Uterus (tissue), 3 donors: ENCODE measurements at regions not wholly inside any gene's neighbourhood (a gene's known extent, or its start where the extent isn't known, plus 50 kb on each side); places are given as distances from the start of the nearest gene placed in this dataset.

Source experiments
- DNase-seq, 2 donors: peaks; one replicate each; pipeline ENCODE4 v3.0.0-alpha.2; 2019 to 2020
- H3K27ac ChIP-seq, 2 donors: fragments of 200-600 bp; sonication (generic); 1 replicate in 1 of 2; 2 replicates in 1 of 2; pipeline ENCODE4 v1.5.1; 2016 to 2018
- H3K27me3 ChIP-seq, 2 donors: fragments of 200-600 bp; sonication (generic); one replicate each; pipeline ENCODE4 v1.5.1; 2018 to 2019; ENCODE audit warnings: control low read depth in 1 of 2
- H3K36me3 ChIP-seq, 2 donors: fragments of 200-600 bp; sonication (generic); one replicate each; pipeline ENCODE4 v1.5.1; 2019; ENCODE audit warnings: control low read depth in 1 of 2
- H3K4me1 ChIP-seq, 2 donors: fragments of 200-600 bp; sonication (generic); one replicate each; pipeline ENCODE4 v1.5.1; 2018 to 2019; ENCODE audit warnings: control low read depth in 1 of 2
- H3K4me3 ChIP-seq, 2 donors: fragments of 200-600 bp; sonication (generic); 1 replicate in 1 of 2; 2 replicates in 1 of 2; pipeline ENCODE4 v1.5.1; 2018 to 2019; ENCODE audit warnings: mild to moderate bottlenecking in 1 of 2
- H3K9me3 ChIP-seq, 2 donors: fragments of 200-600 bp; sonication (generic); one replicate each; pipeline ENCODE4 v1.5.1; 2019; ENCODE audit warnings: control low read depth in 1 of 2
- CTCF ChIP-seq, 4 experiments: fragments of 200-600 bp in 2 of 4; fragments of 450-650 bp in 2 of 4; sonication (generic) in 2 of 4; IDR thresholded peaks; one replicate each; pipeline ENCODE4 v1.5.1; 2016 to 2019; ENCODE audit warnings: antibody characterized with exemption in 4 of 4, mild to moderate bottlenecking in 2 of 4, moderate library complexity in 1 of 4
- POLR2A ChIP-seq, 2 donors: fragments of 450-650 bp; IDR thresholded peaks; one replicate each; pipeline ENCODE4 v1.6.1; 2016; ENCODE audit warnings: antibody characterized with exemption in 2 of 2, mild to moderate bottlenecking in 1 of 2, moderate library complexity in 1 of 2
- intact Hi-C: fragments of 100-400 bp; cut with DNase I; formaldehyde crosslinking; loops from one replicate; pipeline ENCODE4 v1.15.1; 2023; ENCODE audit warnings: low total_unique reads
- donor health status: DM: yes; HTN: yes; CAD: no.

- Histone ChIP-seq H3K9me3 (no peaks in the 10 kb centered on the region), H3K36me3 (no peaks in the 10 kb centered on the region)
- intact Hi-C loops, result no loop called here
Measured at GRCh38 chr1:213523781-213524398, 463.9 kb upstream of the PROX1 start.

GRCh38 chr1:213526306-213526705 is 461.5 kb upstream of the PROX1 start:
- Histone ChIP-seq H3K4me1 (no peaks in the 10 kb centered on the region), H3K4me3 (no peak overlapping the region), H3K27ac (no peak overlapping the region), H3K36me3 (no peaks in the 10 kb centered on the region), H3K27me3 (no peaks in the 10 kb centered on the region), H3K9me3 (no peaks in the 10 kb centered on the region)
- TF ChIP-seq CTCF (IDR thresholded peaks at IDR 0.05), result no peak
- no peak for TF ChIP-seq POLR2A (IDR thresholded peaks at IDR 0.05)
- intact Hi-C loops, result no loop called here
- DNase-seq, result no peak

More at GRCh38 chr1:213523781-213524398, 463.9 kb upstream of the PROX1 start:
- Histone ChIP-seq H3K27ac (no peak overlapping the region), H3K4me1 (no peaks in the 10 kb centered on the region), H3K4me3 (no peak overlapping the region), H3K27me3 (no peaks in the 10 kb centered on the region)
- TF ChIP-seq CTCF (IDR thresholded peaks at IDR 0.05), result no peak
- no peak for TF ChIP-seq POLR2A (IDR thresholded peaks at IDR 0.05)
- no peak for DNase-seq

GRCh38 chr1:213530611-213531320 is 457.0 kb upstream of the PROX1 start:
- Histone ChIP-seq H3K9me3 (no peaks in the 10 kb centered on the region), H3K4me3 (no peak overlapping the region), H3K27ac (no peak overlapping the region), H3K4me1 (no peaks in the 10 kb centered on the region), H3K36me3 (no peaks in the 10 kb centered on the region), H3K27me3 (no peaks in the 10 kb centered on the region)
- TF ChIP-seq POLR2A (IDR thresholded peaks at IDR 0.05) (no peak), CTCF (IDR thresholded peaks at IDR 0.05) (no peak)
- intact Hi-C loops, result no loop called here
- DNase-seq, result no peak

GRCh38 chr1:213531369-213532310 is 456.1 kb upstream of the PROX1 start:
- TF ChIP-seq CTCF (IDR thresholded peaks at IDR 0.05), result no peak
- H3K36me3 ChIP-seq, result no peaks in the 10 kb centered on the region
- no peak overlapping the region for H3K4me3 ChIP-seq
- H3K4me1 ChIP-seq, result no peaks in the 10 kb centered on the region
- no peaks in the 10 kb centered on the region for H3K9me3 ChIP-seq
- DNase-seq, result no peak
- H3K27ac ChIP-seq, result no peak overlapping the region
- no peaks in the 10 kb centered on the region for H3K27me3 ChIP-seq
- intact Hi-C loops, result no loop called here

GRCh38 chr1:213533125-213533524 is 454.6 kb upstream of the PROX1 start:
- Histone ChIP-seq H3K9me3 (no peaks in the 10 kb centered on the region), H3K27ac (no peak overlapping the region), H3K36me3 (no peaks in the 10 kb centered on the region), H3K4me3 (no peak overlapping the region), H3K4me1 (no peaks in the 10 kb centered on the region), H3K27me3 (no peaks in the 10 kb centered on the region)
- no peak for DNase-seq
- intact Hi-C loops, result no loop called here
- TF ChIP-seq CTCF (IDR thresholded peaks at IDR 0.05) (no peak), POLR2A (IDR thresholded peaks at IDR 0.05) (no peak)
